Activated CD4-positive, alpha-beta T cell treated with anti-CD3 and anti-CD28 coated beads, Interleukin-2, Interleukin-4, amounts not matched to agents 100 ng/mL and 50 ng/mL, durations not matched to agents 16 hours and 8 hours (primary cell): ENCODE measurements at regions not wholly inside any gene's neighbourhood (a gene's known extent, or its start where the extent isn't known, plus 50 kb on each side); places are given as distances from the start of the nearest gene placed in this dataset.
"Not testable (repeated sequence)": the region's sequence is repeated elsewhere in the genome, so short reads cannot be mapped to it uniquely, and the experiment has no call there.

ENCODE experiments used
- DNase-seq: peaks from one replicate; pipeline ENCODE4 v3.0.0-alpha.2; 2020; ENCODE audit warnings: low spot score

DNA sequence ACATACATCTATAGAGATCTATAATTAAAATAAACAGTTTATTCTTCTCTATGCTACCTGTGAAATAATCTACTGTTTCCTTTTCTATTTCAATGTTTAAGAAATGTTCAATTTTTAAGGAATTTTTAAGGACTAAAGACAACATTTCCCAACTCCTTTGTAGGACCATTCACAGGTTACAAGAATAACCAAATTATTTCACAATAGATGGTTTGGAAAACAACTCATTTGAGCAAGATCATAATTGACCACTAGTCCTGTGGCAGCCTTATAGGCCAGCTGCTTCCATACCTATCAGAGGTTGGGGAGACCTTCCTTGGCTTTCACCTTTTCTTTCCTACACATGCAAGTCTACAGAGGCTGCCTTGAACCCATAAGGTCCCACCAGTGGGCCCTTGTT, 193.7 kb downstream of the TTC39B start:
- DNase-seq = no peak

DNA sequence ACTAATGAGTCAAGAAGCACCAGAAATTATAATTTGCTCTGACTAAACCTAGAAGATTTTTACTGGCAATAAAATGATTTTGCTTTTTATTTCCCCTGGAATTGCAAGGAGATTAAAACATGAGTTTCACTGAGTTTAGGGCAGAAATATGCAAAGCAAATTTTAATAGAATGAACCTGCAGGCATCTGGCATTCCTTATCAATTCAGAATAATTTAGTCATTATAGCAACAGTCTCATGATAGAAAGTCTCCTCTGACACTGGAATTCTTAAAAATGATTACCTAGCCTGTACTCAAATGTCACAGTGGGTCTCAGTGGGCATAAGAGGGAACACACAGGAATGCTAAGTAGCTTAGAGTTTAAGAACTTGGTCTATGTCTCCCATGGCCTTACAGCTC, 195.9 kb downstream of the TTC39B start:
- DNase-seq = no peak

DNA sequence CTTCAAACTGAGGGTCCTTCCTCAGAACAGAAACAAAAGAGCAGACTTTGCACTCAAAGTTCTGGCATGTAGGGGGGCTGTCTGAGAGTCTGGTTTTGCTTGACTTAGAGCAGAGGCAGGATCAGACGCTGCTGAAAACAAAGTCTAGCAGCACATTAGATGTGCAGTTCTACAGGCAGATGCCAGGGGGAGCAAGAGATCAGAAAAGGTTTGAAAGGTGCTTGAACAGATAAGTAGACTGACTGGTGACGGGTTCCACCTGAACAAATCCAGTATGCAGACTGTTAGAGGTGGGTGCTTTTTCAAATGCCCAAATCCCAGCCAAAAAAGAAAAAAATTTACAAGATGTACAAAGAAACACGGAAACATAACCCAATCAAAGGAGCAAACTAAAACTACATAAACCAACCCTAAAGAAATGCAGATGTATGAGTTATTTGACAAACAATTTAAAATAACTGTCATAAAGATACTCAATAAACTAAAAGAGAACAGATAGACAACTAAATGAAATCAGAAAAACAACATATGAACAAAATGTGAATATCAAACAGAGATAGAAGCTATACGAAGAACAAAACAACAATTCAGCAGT, 194.7 kb upstream of the FREM1 start:
- peak; percentile 50 for DNase-seq

DNA sequence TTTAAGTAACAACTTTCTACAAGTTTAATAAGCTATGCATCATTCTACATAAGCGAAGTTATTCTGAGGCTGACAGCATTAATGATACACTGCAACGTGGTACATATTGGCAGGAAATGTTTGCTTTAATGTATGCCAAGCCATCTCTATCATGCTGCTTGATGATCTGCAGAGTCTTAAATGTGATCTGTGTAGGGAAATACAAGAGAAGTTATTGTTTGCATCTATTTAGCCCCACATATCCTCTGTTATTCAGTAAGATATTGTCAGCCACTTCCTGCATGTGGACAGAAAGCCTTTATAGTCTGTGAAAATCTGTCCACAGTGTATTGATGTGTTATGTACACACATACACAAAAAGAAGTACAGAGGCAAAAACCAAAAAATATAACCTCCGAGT, 193.1 kb upstream of the FREM1 start:
- DNase-seq = no peak

DNA sequence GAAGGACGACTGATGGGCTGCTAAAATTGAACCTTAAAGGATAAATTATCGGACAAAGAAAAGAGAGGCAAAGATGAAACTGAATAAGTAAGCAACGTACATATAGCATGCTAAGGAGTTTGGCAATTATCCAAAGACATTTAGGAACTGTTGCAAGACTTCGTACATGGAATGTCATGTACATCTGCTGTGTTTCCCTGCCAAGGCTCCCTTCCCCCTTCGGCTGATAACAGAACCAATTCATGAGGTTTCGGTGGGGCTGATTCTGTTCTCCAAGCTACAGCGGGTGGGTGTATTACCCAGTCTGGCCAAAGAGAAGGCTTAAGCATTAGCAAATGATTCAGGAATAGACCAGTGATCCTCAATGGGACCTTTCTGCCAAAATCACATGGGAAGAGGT, 190.9 kb upstream of the FREM1 start:
- no peak for DNase-seq

DNA sequence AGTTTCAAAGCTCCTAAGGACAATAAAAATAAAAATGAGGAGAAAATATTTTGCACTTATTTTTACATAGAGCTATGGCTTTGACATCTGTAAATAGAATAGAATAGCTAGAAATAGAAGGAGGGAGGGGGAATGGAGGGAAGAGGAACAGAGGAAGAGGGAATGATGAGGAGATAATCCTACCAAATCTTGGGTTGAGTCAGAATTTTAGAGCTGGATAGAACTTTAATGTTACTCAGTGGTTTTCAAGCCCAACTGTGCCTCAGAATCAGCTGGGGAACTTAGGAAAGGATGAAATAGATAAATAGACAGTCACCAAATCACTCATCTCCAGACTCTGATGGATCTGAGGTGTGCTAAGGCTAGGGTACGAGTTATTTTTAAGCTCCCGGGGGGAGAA, 190.3 kb upstream of the FREM1 start:
- DNase-seq = no peak

DNA sequence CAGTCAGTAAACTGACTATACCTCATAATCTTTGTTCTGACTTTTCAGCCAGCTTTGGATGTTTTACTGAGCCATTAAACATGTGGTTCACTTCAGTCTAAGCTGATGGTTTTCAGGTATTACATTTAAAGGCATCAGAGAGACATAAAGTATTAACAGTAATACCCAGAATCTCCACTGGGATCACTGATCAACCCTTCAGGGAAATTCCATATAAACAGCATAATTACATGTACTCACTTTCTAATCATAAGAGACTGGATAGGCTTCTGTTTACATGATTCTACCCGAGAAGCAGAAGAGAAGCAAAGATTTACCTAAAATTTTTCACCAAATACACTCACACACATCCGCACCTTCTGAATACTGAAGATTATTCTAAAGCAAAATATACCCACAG, 186.7 kb upstream of the FREM1 start:
- DNase-seq = no peak

DNA sequence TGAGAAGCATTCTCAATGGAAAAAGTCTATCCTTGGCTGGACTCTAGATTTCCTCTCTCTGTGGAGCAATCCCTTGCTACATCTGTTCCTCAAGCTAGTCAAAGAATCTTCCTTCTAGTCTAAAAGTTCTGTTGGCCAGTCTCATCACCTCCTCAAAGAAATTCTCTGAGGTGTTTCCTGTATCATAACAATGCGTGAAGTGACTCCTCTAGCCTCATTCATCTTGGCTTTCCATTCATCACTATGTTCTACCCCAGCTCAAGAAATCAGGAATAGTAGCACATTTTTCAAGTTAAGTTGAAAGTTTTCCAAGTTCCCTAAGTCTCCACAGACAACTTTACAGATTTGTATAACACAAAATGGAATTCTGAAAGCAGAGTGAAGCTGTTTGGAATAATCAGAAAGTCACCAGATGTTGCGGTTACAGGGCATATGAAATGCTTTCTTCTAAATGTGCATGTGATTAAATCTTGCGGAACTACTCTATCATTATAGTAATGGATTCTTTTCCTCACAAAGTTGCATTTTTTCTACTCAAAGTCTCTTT, 176.6 kb upstream of the FREM1 start:
- no peak for DNase-seq

DNA sequence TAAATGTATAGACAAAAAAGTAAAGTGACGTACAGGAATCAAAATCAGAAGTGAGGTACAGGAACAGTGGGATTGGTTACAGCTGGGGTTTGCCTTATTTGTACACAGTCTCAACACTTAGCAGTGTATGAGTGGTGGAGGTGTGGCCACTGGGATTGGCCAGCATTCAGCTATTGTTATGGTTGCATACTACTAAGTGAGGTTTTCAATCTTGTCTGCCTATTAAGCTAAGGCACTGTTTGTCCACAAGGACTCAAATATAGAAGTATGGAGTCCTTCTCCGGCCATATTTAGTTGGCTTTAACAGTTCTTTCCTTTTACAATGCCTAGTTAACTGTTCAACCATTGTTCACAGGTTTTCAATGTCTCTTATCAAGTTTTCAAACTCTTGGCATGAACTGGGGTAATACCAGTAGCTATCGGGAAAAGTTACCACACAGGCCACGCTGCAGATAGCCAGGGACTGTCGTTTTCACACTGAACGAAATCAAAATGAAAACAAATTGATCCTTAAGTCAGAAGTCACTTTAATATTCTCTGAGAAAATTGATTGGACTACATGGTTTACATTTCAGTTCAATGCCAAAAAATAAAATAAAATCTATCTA, 176.0 kb upstream of the FREM1 start:
- DNase-seq = no peak

DNA sequence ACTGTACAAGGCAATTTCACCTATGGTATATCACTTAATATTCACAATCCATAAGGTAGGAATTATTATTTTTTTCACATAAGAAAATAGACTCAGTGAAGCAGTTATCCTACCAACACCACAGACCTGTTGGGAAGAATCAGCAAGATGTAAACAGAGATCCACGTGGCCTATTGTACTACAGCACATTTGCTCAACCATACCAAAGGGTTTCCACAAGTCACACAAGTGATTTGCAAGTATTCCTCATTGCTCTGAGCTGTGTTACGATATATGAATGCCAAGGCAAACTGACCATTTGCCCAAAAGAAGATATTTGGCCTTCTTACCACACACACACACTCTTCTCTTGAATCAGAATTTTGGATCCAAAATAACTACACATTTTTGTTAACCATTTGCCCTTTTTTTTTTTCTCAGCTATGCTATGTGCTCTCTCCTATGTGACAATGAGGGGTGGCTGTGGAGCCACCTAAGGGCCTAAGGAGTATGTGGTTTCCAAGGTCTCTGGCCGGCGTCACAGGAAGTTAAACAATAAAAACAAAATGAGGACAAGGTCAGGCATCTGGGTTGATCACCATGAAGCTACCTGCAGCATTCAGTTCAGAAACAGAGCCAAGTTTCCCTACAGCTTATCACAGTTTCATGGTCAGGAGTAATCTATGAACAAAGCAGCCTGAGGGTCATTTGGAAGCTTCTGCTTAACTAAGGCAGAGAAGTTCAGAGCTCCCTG, 171.0 kb upstream of the FREM1 start:
- DNase-seq = no peak

DNA sequence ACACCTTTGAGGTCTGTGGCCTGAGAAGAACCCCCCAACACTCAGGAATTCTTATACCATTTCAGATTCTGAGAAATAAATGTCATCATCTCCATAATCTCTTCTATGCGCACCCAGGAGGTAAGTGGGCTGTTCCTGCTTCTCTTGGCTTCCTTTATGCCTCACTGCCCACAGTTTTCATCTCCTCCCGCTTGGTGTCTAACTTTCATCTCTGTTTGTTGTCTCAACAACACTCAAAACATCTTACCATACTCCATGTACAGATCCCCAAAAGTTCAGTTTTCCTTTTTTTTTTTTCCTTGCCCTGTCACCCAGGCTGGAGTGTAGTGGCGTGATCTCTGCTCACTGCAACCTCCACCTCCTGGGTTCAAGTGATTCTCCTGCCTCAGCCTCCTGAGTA, 170.2 kb upstream of the FREM1 start:
- DNase-seq = no peak

DNA sequence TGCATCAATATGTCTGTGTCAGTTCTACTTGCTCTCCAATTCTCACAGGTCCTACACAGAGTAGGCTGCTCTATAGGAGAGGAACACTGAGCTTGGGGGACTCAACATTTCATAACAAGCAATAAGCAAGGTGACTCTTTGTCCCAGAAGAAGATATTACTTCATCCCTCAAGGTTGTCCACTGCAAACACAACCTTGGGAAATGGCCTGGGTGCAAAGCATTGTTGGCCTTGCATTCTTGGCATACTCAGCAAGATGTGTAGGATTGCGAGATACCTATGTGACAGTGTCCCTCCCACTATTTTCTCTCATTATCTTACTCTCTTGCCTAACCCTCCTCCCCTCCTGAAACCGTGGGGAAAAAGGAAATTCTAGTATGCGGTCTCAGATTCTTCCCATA, 169.8 kb upstream of the FREM1 start:
- DNase-seq = no peak

DNA sequence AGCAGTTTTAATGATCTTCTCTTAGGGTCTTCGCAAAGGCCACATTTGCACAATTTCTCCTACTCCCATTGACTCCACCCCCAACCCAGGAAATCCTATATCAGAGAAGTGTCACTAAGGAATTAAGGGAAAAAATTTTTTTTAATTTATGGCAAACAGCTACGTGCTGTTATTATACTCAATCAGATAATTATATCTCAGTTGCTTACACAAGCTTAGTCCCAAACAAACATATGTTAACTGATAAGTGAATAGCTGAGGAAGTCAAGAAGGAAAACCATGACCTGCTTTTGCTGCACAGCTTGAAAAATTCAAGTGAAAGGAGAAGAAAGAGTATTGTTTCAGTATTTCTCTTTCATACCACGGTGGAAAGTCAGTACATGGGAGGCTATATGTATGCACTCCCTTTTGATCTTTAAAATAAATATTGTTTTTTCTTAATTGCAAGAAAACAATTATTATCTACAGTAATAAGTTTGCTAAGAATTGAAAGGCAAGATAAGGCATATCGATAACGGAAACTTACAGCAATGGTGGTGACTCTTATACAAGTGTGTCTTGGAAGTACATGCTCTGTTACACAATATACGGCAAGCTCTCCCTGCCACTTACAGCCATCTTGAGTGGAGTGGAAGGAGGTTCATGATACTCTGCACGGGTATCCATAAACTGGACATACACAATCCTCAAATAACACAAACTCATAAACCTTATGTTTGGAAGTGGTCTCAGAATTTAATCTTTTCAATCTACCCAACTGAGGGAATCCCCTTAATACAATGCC, 167.9 kb upstream of the FREM1 start:
- no peak for DNase-seq

DNA sequence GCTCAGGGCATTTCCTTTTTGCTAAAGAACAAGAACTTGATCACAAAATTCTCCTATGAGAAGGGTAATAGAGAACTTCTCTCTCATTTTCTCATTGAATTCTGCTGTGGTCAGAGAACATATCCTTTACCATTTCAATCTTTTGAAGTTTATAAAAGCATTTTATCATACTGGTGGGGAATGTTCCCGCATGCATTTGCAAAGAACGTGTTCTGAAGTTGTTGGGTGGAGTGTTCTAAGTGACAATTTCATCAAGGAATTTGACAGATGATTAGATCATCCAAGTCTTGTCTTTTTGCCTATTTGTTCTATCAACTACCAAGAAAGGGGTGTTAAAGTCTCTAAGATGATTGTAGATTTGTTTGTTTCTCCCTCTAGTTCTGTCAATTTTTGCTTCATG, 163.4 kb upstream of the FREM1 start:
- DNase-seq = no peak

DNA sequence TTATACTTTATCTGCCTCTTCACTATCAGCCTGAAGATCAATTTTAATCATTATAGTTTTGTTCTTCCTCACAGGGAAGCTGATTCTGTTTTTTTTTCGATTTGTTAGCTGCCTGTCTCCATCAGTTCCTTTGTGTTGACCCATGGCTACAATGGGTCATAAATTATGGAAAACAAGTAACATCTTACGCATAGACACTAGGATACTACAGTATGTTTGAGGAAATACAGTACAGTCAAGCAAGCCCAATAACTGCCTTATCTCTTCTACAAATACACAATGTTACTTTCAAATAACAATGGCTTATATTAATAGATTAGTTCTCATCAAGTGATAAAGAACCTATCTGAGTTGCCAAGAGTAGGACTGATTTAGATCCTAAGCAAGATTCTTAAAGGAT, 160.5 kb upstream of the FREM1 start:
- no peak for DNase-seq

DNA sequence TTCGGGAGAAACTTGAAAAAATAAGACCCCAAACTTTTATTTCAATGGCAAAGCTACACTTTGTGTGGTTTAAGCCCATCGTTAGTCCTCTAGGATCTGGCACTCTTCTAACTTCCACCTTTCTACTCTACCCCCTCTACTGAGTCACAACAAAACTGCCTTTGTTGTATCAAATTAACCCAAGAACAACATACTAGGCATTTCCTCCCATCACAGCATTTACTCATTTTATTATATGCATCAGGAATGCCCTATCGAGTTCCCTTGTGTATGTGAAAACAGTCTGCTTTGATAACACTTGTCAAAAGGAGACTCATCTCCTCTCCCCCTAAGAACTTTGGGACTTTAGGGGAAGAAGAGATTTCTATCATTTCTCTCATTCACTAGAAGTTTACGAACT, 158.9 kb upstream of the FREM1 start:
- DNase-seq = no peak

DNA sequence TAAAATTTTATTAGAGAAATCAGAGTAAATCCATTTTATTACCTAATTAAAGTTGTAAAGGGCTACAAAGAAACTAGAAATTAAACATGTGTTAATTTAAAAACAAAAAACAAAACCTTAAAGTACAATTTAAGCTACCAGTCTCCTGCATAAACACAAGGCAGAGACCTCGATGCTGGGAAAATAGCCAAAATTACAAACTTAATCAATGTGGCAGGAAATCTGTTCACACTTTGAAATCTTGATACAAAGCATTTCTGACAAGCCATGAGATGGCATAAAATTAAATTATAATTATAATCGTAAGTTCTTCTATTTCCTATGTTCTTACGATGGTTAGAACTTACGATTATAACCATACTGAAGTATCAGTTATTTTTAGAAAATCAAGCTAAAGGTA, 158.0 kb upstream of the FREM1 start:
- no peak for DNase-seq

DNA sequence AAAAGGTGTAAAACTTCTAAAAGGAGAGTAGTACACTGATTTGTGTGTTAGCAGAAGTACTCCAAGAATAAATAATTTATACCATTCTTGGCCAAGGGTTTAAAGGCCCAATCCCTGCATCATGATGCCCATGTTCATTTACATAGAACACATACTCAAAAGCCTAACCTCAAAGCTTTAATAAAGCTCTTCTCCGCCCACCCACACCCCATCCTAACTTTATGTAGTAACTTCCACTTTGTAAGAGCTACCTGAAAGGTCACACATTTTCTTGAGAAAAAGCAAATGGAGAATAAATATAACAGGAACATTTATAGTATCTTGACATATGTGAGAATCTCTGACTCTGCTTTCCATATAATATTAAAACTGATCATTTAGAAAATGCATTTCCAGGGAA, 148.8 kb upstream of the FREM1 start:
- DNase-seq = no peak

DNA sequence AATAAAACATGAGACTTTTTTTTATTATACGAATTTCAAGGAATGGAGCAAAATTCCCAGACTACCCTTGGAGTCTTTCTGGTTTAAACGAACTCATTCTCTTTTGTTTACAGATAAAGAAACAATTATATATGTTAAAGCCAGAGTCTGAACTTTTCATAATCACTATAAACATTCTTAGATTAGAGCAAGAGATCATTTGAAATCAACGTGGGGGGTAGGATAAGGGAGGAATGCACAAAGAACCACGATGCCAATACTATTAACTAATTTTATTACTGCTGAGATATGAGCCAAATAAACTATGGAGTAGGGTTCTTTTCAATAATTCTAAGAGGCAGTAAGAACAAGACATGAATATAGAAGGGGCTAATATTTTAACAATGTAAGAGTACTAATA, 148.0 kb upstream of the FREM1 start:
- DNase-seq = no peak

DNA sequence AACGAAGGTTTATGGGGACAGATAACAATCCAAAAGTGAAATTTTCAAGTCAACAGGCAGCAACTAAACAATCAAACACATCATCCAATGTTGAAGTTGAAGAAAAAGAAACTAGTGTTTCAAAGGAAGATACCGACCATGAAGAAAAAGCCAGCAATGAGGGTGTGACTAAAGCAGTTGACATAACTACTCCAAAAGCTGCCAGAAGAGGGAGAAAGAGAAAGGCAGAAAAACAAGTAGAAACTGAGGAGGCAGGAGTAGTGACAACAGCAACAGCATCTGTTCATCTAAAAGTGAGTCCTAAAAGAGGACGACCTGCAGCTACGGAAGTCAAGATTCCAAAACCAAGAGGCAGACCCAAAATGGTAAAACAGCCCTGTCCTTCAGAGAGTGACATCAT, 145.1 kb upstream of the FREM1 start:
- DNase-seq = not testable (repeated sequence)

DNA sequence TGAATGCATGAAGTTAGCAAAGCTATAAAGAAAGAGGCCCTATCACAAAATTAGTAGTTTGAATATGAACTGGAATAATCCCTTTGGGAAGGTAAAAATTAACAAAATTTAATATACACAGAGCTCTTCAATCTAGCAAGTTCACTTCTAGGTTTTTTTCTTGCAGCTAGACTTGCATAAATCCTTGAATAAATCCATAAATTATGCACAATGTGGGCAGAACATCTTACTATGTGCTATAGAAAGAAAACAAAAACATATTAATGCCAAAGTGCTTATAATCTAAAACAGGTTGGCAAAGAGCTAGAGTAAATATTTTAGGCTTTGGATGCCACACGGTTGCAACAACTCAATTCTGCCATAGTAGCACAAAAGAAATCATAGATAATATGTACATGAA, 138.5 kb upstream of the FREM1 start:
- DNase-seq = no peak

DNA sequence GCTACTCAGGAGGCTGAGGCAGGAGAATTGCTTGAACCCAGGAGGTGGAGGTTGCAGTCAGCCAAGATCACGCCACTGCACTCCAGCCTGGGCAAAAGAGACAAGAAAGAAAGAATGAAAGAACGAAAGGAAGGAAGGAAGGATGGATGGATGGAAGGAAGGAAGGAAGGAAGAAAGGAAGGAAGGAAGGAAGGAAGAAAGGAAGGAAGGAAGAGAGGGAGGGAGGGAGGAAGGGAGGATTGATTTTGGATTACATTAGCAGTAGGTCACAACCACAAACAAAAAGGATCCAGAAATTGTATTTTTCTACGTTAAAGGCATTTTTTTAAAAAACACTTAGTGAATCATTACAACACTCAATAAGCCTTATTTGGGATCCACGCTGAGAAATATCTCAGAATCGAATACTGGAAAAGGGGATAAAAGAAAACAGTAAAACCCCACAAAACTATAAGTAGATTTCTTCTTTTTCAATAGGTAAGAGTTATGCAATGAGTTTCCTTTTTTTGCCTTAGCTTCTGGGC, 136.9 kb upstream of the FREM1 start:
- no peak for DNase-seq

DNA sequence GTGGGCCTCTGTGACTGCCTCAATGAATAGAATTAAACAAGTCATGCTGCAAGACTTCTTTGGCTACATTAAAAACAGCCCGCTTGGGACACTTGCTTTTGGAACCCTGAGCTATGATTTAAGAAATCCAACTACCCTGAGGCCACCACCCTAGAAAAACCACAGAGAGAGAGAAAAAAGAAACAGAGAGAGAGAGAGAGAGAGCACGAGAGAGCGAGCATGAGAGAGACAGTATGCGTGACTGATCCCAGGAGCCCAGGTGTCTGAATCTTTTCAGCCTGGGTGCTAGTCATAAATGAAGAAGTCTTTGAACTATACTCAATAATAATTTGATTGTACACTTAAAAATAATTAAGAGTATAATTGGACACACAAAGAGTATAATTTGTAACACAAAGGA, 123.1 kb upstream of the FREM1 start:
- no peak for DNase-seq
